ENCODE measurements at regions not wholly inside any gene's neighbourhood (a gene's known extent, or its start where the extent isn't known, plus 50 kb on each side); places are given as distances from the start of the nearest gene placed in this dataset.

- TF ChIP-seq POLR2A (IDR thresholded peaks at IDR 0.05), result no peak
- TF ChIP-seq CTCF (IDR thresholded peaks at IDR 0.05), result no peak
- TF ChIP-seq EP300 (IDR thresholded peaks at IDR 0.05), result no peak
Measured at GRCh38 chr4:45283352-45283751, 557.0 kb upstream of the GNPDA2 start.
